Embryonic facial prominence (tissue), 1 donor: ENCODE measurements at regions not wholly inside any gene's neighbourhood (a gene's known extent, or its start where the extent isn't known, plus 50 kb on each side); places are given as distances from the start of the nearest gene placed in this dataset.

Experiments
- DNase-seq: peaks from one replicate; pipeline ENCODE4 v3.0.0-alpha.2; 2016; ENCODE audit errors: extremely low spot score

- no peak for DNase-seq
Observed at GRCh38 chr4:128488055-128488705, 200.6 kb upstream of the PGRMC2 start.

- no peak for DNase-seq
Observed at GRCh38 chr4:128484896-128485295, 197.3 kb upstream of the PGRMC2 start.

DNA sequence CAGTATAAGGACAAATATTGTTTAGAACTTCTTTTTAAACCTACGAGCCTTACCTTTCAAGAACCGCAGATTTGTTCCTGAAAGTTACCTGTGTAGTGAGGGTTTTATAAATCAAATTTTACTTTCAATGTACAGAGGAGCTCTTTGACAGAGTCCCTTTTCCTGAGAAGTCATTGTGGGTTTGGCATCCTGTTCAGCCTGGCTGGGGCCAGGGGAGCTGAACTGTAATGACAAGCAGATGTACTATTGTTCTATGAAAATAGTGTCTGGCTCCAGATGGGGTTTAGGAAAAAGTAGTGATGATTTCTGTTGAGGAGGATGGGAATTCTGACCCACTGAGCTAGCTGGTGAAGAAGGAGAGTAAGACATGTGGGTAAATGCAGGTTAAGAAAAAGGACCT, 196.2 kb upstream of the PGRMC2 start:
- peak; percentile 31 for DNase-seq

DNA sequence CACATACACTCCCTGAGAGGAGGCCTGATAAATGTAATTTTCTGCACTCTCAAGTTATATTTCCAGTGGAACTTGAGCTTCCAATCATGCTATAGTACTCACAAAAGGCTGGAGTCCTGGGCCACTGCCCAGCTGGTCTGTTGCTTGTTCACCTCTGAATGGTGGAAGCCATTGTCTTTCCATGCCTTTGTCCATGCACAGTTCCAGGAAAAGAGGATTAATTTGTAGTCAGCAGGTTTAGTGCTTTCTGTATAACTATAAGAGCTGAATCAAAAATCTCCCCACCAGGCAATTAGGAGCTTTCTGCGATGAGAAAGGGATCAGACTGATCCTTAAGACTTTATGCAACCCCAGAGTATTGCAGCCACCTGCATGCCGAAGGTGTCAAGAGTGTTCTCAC, 195.4 kb upstream of the PGRMC2 start:
- DNase-seq, result no peak

DNA sequence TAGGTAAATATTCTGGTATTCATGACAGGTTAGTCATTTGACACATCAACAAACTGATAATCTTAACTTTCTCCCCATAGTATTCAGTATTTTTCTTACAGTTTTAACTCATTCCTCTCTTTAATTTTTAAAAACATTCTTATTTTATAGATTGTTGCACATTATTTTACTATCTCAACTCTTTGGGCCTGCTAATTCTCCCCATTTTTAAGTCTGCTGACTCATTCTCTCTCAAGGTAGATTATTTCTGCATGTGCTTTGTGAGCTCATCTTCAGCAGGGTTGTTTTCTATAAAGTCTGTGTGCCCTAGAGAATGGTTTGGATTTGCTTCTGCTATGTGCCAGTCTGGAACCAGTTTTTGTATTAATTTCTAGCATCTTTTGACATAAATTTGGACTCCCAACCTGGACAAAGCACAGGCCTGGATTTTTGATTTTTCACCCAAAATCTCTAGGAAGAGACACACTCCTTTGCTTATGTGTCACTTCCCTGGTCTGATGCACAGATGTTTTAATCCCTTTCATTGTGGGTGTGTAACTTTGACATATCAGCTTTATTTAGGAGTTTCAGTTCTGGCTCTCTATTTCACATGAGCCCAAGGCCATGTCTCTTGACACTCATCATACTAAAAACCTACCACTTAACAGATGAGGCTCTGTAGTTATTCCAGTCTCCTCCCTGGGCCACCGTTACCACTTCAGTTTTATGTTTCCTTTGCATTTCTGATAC, 194.3 kb upstream of the PGRMC2 start:
- DNase-seq, result no peak

DNA sequence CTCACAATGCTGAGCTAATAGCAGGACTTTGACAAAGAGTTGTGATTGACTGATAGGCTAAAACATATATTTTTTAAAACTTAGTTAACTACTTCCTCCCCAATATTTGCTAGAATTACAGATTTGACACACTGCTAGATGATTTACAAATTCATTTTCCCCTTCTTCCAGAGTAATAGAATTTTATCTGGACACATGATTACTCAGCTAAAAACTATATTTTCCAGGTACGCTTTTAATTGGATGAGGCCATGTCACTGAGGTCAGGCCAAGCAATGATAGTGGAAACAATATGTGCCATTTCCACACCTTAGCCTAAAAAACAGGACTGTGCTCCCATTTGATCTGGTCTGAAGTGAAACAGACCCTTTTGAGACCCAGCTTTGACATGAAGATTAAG, 193.3 kb upstream of the PGRMC2 start:
- DNase-seq, result no peak

DNA sequence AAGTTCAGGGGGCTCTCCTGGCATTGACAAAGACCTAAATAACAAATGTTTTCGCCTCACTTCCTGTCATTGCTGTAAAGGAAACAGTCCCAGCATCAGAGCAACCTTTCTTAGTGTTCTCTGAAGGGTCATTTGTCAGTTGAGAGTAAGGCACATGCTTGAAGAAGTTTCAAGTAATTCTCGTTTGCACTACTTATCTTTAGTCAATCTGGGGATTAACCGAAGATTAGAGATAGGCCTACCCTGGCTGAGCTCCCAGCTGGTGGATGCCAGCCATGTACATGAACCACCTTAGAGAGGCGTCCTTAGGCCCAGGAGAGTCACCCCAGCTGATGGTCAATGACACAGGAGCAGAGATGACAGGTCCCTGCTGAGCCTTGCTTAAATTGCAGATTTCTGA, 189.9 kb upstream of the PGRMC2 start:
- DNase-seq, result no peak

- DNase-seq, result no peak
Observed at GRCh38 chr4:128475597-128475996, 188.0 kb upstream of the PGRMC2 start.

DNA sequence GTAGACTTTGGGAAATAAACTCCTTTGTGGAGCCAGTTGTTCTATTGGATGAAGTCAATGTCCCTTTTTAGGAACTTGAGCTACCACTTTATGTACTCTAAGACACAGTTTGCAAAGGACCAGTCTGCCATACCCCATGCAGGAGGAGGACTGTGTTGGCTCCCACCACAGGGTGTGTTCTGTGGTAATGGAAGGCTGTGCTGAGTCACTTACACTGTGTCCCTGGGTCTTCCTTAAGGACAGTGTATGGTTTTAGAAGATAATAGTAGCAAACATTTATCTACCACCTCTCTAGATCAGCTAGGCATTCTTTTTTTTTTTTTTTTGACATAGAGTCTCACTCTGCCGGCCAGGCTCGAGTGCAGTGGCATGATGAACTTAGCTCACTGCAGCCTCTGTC, 184.0 kb upstream of the PGRMC2 start:
- no peak for DNase-seq

DNA sequence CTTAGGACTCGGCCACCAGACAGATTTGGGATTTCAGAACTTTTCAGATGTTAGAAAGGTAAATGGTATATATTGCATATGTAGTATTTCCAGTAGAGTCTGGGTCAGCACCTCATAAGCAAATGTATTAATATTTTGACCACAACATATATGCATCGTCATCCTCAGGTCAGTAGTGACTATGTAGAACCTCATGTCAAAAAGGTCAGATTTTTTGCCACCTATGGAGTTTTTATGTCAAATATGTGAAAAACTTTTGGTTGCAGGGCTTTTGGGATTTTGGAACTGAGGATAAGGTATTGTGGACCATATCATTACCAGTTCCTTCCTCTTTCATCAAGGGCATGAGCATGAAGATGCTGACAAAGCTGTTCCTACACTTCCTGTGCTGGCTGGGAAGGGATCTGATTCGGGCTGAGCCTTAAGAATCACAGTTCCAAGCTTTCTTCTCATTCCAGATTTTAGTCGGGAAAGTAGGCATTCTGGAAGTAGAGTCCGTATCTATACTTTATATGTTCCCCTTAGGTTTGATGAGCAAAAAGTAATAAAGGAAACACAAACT, 183.0 kb upstream of the PGRMC2 start:
- DNase-seq, result no peak

- DNase-seq, result peak; percentile 37
Observed at GRCh38 chr4:128468123-128468989, 180.7 kb upstream of the PGRMC2 start.

- DNase-seq, result no peak
Observed at GRCh38 chr4:128465523-128465922, 177.9 kb upstream of the PGRMC2 start.

- no peak for DNase-seq
Observed at GRCh38 chr4:128463006-128463405, 175.4 kb upstream of the PGRMC2 start.

DNA sequence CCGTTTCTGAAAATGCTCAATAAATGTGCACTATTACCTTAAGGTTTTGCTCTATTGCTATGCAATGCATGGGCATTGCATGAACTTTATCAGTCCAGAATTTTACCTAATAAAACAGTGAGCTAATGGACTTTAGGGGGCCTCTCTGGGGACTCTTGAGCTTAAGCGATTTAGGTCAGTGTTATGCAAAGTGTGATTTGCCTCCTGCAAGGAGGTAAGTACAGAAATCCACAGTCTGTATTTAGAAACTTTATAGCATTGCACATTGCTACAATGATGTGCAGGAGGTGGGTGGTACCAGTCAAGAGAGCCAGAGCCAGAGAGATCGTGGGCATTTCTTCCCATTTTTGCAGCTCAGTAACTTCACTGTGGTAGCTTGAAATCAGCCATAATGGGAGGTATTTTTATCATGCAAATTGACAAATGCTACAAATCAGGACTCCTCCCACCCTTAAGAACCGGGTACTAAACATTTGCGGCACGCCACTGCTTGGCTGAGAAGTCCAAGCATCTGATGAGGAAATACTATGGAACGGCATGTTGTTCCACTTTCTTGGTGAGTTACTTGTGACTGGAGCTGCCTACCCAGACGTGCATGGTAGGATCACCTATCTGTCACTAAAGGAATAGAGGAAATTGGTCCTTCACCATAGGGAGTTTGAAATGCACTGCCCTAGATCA, 174.6 kb upstream of the PGRMC2 start:
- no peak for DNase-seq

DNA sequence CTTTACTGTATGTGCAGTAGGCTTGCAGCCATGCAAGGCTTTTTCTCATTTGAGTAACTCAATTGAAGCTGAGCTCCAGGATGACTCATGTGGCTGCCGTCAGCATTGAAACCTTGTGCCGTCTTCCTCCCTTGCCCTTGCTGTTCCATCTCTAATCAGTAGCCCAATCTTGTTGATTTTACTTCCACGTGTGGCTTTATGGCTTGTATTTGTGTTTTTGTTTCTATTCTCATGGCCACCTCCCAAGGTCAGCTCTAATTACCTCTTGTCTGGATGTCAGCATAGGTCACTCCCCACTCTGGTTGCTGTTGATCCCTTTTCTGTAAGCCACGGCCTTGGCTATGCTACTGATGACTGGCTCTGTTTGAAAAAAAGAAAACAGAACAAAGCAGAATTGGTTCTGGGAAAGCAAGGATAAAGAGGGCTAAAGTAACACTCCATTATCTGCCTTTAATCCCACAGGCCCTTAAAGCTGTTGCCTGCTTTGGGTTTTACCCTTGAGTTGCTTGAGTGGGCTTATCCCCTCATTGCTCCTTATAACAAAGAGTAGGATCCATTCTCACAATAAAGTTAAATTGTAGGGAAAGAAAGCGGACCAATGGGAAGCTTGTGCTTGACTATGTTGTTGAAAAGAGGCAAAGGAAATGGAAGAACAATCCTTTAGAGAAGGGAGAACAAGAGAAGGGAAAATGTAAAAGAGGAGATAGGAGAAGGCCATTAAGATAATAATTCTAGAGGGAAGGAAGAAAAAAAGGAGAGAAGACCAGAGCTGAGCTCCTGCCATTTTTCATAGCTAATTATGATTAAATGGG, 173.9 kb upstream of the PGRMC2 start:
- DNase-seq, result no peak

DNA sequence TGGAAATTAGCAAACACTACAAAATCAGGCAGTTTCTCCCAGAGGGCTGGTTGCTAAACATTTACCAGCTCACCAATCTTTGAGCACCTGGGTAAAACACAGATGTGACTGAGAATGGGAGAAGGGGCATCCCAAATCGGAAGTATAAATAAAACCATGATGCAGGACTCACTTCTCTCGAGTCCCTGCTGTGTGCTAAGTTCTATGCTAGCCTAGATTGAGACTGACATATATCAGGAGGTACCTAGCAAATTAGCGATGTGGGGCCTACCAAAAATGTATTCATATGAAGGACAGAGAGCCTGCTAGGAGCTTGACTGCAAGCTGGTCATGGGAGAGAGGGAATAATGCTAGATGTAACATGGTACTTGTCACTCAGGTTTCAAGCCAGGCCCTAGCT, 171.9 kb upstream of the PGRMC2 start:
- no peak for DNase-seq

DNA sequence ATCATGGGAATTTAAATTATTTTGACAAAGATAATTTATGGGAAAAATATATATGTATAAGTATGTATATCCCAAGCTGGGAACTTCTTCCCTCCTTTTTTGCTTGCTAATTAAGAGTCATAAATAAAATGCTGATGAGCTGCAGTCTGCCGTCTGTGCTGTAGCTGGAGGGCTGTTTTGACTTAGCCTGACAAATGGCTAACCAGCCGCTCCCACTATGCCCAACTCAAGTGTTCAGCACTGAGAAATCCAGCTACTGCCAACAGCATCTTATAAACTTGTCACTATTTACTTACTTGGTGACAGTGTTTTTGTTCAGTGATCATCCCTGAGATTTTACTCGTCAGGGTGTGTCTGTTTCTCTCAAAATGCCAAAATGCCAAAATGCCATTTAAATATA, 171.2 kb upstream of the PGRMC2 start:
- no peak for DNase-seq

GRCh38 chr4:128457726-128458125, 170.1 kb upstream of the PGRMC2 start:
- no peak for DNase-seq

- DNase-seq, result no peak
Observed at GRCh38 chr4:128456171-128456570, 168.6 kb upstream of the PGRMC2 start.

GRCh38 chr4:128455480-128455879, 167.9 kb upstream of the PGRMC2 start:
- no peak for DNase-seq

DNA sequence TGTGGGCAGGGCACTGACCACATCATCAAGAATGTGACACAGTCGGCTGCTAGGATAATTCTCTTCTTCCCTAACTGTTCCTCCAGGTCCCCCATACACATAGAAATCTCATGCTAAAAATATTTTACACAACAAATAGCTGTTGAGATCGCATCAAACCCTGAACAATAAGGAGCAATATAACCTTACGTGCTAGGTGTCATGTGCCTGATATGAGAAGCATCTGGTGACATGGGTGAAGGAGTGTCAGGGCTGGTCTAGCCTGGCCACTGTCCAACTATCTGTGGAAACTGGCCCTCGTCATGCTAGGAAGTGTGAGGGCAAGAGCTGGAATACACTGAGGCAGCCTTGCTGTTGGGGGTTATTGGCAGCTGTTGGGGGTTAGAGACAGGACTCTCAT, 167.3 kb upstream of the PGRMC2 start:
- DNase-seq, result no peak
